ENCODE measurements at regions not wholly inside any gene's neighbourhood (a gene's known extent, or its start where the extent isn't known, plus 50 kb on each side); places are given as distances from the start of the nearest gene placed in this dataset.

DNA sequence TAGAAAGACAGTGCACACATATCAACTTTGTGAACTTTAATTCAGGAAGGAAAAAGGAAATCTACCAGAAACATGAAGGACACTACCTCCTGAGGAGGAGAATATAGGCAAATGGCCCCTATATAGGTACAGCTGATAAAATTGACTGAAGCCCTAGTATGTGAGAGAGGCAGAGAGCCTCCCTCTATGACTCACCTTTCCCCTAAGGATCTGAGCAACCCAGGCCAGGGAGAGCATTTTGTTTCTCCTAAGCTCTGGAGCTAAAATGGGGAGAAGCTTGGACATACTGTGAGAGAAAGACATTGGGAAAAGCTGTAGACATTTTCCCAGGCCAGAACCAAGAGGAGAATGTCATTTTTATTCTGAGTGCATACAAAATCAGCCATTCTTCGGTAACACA lies 303.5 kb downstream of the AHR start:
- no peak for TF ChIP-seq POLR2A (IDR thresholded peaks at IDR 0.05)
- TF ChIP-seq, protein P1, sequence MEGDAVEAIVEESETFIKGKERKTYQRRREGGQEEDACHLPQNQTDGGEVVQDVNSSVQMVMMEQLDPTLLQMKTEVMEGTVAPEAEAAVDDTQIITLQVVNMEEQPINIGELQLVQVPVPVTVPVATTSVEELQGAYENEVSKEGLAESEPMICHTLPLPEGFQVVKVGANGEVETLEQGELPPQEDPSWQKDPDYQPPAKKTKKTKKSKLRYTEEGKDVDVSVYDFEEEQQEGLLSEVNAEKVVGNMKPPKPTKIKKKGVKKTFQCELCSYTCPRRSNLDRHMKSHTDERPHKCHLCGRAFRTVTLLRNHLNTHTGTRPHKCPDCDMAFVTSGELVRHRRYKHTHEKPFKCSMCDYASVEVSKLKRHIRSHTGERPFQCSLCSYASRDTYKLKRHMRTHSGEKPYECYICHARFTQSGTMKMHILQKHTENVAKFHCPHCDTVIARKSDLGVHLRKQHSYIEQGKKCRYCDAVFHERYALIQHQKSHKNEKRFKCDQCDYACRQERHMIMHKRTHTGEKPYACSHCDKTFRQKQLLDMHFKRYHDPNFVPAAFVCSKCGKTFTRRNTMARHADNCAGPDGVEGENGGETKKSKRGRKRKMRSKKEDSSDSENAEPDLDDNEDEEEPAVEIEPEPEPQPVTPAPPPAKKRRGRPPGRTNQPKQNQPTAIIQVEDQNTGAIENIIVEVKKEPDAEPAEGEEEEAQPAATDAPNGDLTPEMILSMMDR (IDR thresholded peaks at IDR 0.05) = no peak
- no peak for DNase-seq (ENCODE audit: low spot score in 2 of 2)
- no peak overlapping the region for H3K4me3 ChIP-seq (ENCODE audit: low read depth, poor library complexity, severe bottlenecking)
- 94 to 100% methylated on average over 1 of the region's 1 CpG for WGBS, 2 donors
- intact Hi-C loops (cut with DNase I; ENCODE audit: low total_unique reads) = no loop called here

DNA sequence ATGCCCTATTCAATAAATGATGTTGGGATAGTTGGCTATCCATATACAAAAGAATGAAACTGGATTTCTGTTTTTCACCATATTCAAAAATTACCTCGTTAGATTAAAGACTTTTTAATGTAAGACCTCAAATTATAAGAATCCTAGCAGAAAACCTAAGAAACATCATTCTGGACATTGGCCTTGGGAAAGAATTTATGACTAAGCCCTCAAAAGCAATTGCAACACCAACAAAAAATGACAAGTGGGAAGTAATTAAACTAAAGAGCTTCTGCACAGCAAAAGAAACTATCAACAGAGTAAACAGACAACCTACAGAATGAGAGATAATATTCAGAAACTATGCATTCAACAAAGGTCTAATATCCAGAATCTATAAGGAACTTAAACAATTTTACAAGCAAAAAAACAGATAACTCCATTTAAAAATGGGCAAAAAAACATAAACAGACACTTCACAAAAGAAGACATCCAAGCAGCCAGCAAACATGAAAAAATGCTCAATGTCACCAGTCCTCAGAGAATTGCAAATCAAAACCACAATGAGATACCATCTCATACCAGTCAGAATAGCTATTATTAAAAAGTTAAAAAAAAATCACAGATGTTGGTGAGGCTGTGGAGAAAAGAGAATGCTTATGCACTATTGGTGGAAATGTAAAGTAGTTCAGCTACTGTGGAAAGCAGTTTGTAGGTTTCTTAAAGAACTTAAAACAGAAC lies 309.8 kb downstream of the AHR start:
- intact Hi-C loops (cut with DNase I; ENCODE audit: low total_unique reads) = no loop called here
- 59 to 65% methylated on average over 1 of the region's 1 CpG for WGBS, 2 donors
- TF ChIP-seq POLR2A (IDR thresholded peaks at IDR 0.05) = no peak
- TF ChIP-seq, protein P1 (IDR thresholded peaks at IDR 0.05) = no peak
- DNase-seq (ENCODE audit: low spot score in 2 of 2) = no peak
- no peak overlapping the region for H3K4me3 ChIP-seq (ENCODE audit: low read depth, poor library complexity, severe bottlenecking)

DNA sequence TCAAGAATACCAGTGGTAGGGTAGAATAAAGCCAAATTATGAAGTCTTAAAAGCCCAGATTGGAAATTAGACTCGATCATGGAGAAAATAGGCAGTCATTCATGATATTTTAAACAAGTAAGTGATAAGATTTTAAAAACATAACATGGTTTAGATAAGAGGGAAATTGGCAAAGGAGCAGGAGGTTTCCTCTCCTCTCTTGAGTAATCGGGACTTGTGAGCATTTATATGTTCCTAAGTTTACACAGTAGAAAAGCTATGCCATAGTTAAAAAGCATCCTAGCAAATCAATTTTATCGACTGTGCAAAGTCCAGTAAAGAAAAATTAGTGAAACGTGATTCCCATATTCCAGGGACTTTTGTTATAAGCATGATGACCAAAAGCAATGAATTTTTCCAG lies 313.2 kb downstream of the AHR start:
- no peak for DNase-seq (ENCODE audit: low spot score in 2 of 2)
- WGBS, 2 donors = 71 to 82% methylated on average over 4 of the region's 4 CpGs
- no peak for TF ChIP-seq POLR2A (IDR thresholded peaks at IDR 0.05)
- TF ChIP-seq, protein P1 (IDR thresholded peaks at IDR 0.05) = no peak
- intact Hi-C loops (cut with DNase I; ENCODE audit: low total_unique reads) = no loop called here
- no peak overlapping the region for H3K4me3 ChIP-seq (ENCODE audit: low read depth, poor library complexity, severe bottlenecking)

GRCh38 chr7:17613338-17614041 lies 315.0 kb downstream of the AHR start:
- no peak overlapping the region for H3K4me3 ChIP-seq (ENCODE audit: low read depth, poor library complexity, severe bottlenecking)
- no peak for DNase-seq (ENCODE audit: low spot score in 2 of 2)
- intact Hi-C loops (cut with DNase I; ENCODE audit: low total_unique reads) = no loop called here
- WGBS, 2 donors = 95 to 96% methylated on average over 2 of the region's 2 CpGs
- TF ChIP-seq, protein P1 (IDR thresholded peaks at IDR 0.05) = no peak
- TF ChIP-seq POLR2A (IDR thresholded peaks at IDR 0.05) = no peak

- no peak for TF ChIP-seq POLR2A (IDR thresholded peaks at IDR 0.05)
- TF ChIP-seq, protein P1 (IDR thresholded peaks at IDR 0.05) = no peak
- 58 to 81% methylated on average over 2 of the region's 2 CpGs for WGBS, 2 donors
- H3K4me3 ChIP-seq (ENCODE audit: low read depth, poor library complexity, severe bottlenecking) = no peak overlapping the region
- intact Hi-C loops (cut with DNase I; ENCODE audit: low total_unique reads) = no loop called here
- DNase-seq (ENCODE audit: low spot score in 2 of 2) = no peak
These were observed 318.9 kb downstream of the AHR start for GRCh38 chr7:17617380-17617779.
